ENCODE measurements at regions not wholly inside any gene's neighbourhood (a gene's known extent, or its start where the extent isn't known, plus 50 kb on each side); places are given as distances from the start of the nearest gene placed in this dataset.
"Not testable (repeated sequence)": the region's sequence is repeated elsewhere in the genome, so short reads cannot be mapped to it uniquely, and the experiment has no call there.

- H3K36me3 ChIP-seq, result no peaks in the 10 kb centered on the region
- no peaks in the 10 kb centered on the region for H3K27me3 ChIP-seq (replicated peaks in 1 of 7)
- peaks cover 0 to 8% (median 3%) of the 10 kb centered on the region in 8 donors for H3K9me3 ChIP-seq
- no peak overlapping the region for H3K27ac ChIP-seq
- intact Hi-C loops (cut with DNase I; ENCODE audit: low total_unique reads), result loop anchor here (10.0 kb wide), 1 partner anchor 105 kb away; no protein-coding TSS in a partner anchor
- H3K4me1 ChIP-seq, result peaks cover 0 to 10% (median under 1%) of the 10 kb centered on the region in 6 donors
- H3K4me3 ChIP-seq, result no peak overlapping the region
- no peak for DNase-seq
- WGBS, 5 donors, result 69 to 83% (median 82%) methylated on average over 5 to 8 of the region's 8 CpGs
- TF ChIP-seq, protein P1, sequence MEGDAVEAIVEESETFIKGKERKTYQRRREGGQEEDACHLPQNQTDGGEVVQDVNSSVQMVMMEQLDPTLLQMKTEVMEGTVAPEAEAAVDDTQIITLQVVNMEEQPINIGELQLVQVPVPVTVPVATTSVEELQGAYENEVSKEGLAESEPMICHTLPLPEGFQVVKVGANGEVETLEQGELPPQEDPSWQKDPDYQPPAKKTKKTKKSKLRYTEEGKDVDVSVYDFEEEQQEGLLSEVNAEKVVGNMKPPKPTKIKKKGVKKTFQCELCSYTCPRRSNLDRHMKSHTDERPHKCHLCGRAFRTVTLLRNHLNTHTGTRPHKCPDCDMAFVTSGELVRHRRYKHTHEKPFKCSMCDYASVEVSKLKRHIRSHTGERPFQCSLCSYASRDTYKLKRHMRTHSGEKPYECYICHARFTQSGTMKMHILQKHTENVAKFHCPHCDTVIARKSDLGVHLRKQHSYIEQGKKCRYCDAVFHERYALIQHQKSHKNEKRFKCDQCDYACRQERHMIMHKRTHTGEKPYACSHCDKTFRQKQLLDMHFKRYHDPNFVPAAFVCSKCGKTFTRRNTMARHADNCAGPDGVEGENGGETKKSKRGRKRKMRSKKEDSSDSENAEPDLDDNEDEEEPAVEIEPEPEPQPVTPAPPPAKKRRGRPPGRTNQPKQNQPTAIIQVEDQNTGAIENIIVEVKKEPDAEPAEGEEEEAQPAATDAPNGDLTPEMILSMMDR (IDR thresholded peaks at IDR 0.05 in 8 of 11, conservative IDR thresholded peaks at IDR 0.05 in 3 of 11), result no peak
- no peak for TF ChIP-seq POLR2A (IDR thresholded peaks at IDR 0.05)
- no peak for TF ChIP-seq POLR2AphosphoS5 (IDR thresholded peaks at IDR 0.05)
Observed at GRCh38 chr9:88880199-88880598, 111.1 kb upstream of the S1PR3 start.

GRCh38 chr9:88884291-88884690, 107.0 kb upstream of the S1PR3 start:
- H3K9me3 ChIP-seq, result peaks cover 0 to 11% (median 3%) of the 10 kb centered on the region in 8 donors
- H3K4me1 ChIP-seq; H3K36me3 ChIP-seq; H3K27ac ChIP-seq; DNase-seq; H3K27me3 ChIP-seq (replicated peaks in 1 of 7); H3K4me3 ChIP-seq: not testable (repeated sequence)
- 49 to 61% (median 56%) methylated on average over 1 of the region's 1 CpG for WGBS, 5 donors
- intact Hi-C loops (cut with DNase I; ENCODE audit: low total_unique reads), result loop anchor here (10.0 kb wide), 1 partner anchor 101 kb away; no protein-coding TSS in a partner anchor

GRCh38 chr9:88886762-88887161, 104.5 kb upstream of the S1PR3 start:
- not testable (repeated sequence) for H3K4me1 ChIP-seq; H3K27ac ChIP-seq; H3K4me3 ChIP-seq; H3K36me3 ChIP-seq; DNase-seq; H3K27me3 ChIP-seq (replicated peaks in 1 of 7)
- intact Hi-C loops (cut with DNase I; ENCODE audit: low total_unique reads), result loop anchor here (10.0 kb wide), 1 partner anchor 98 kb away; no protein-coding TSS in a partner anchor
- WGBS, 5 donors, result 0 to 86% (median 47%) methylated on average over 1 to 2 of the region's 2 CpGs
- peaks cover 0 to 11% (median 3%) of the 10 kb centered on the region in 8 donors for H3K9me3 ChIP-seq

DNA sequence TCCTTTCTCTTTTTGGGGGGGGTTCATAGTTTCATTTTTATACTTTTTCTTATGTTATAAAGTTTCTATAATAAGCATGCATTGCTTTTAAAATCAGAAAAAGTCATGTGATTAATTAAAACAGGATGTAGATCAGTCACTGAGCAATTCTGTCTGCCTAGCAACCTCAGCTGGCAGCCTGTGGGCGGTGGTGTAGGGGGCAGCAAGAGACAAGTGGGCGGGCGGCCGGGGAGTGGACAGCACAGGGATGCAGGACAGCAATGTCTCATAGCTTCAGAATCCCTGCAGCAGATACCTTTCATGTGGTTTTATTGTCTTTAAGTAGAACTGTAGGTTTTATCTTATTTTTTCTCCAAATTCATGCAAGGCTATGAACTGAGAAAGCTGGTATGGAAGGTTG, 101.9 kb upstream of the S1PR3 start:
- H3K4me1 ChIP-seq, result no peaks in the 10 kb centered on the region
- intact Hi-C loops (cut with DNase I; ENCODE audit: low total_unique reads), result loop anchor here (10.0 kb wide), 1 partner anchor 95 kb away; no protein-coding TSS in a partner anchor
- no peak overlapping the region for H3K4me3 ChIP-seq
- no peak for DNase-seq
- no peaks in the 10 kb centered on the region for H3K36me3 ChIP-seq
- H3K27ac ChIP-seq, result no peak overlapping the region
- no peak for TF ChIP-seq POLR2AphosphoS5 (IDR thresholded peaks at IDR 0.05)
- peaks cover 0 to 9% (median 0%) of the 10 kb centered on the region in 7 donors for H3K27me3 ChIP-seq (replicated peaks in 1 of 7)
- H3K9me3 ChIP-seq, result peaks cover 0 to 3% (median 0%) of the 10 kb centered on the region in 8 donors
- WGBS, 5 donors, result 75 to 84% (median 79%) methylated on average over 4 of the region's 4 CpGs

GRCh38 chr9:88890546-88890945, 100.7 kb upstream of the S1PR3 start:
- no peak for TF ChIP-seq POLR2AphosphoS5 (IDR thresholded peaks at IDR 0.05)
- TF ChIP-seq, protein P1 (IDR thresholded peaks at IDR 0.05 in 8 of 11, conservative IDR thresholded peaks at IDR 0.05 in 3 of 11), result no peak
- no peak for TF ChIP-seq POLR2A (IDR thresholded peaks at IDR 0.05)
- Histone ChIP-seq H3K4me1 (no peaks in the 10 kb centered on the region), H3K27me3 (replicated peaks in 1 of 7) (peaks cover 0 to 9% (median 0%) of the 10 kb centered on the region in 7 donors), H3K36me3 (no peaks in the 10 kb centered on the region), H3K27ac (no peak overlapping the region), H3K4me3 (no peak overlapping the region), H3K9me3 (peaks cover 0 to 3% (median 0%) of the 10 kb centered on the region in 8 donors)
- DNase-seq, result no peak
- intact Hi-C loops (cut with DNase I; ENCODE audit: low total_unique reads), result no loop called here
- 81 to 90% (median 87%) methylated on average over 4 of the region's 4 CpGs for WGBS, 5 donors

DNA sequence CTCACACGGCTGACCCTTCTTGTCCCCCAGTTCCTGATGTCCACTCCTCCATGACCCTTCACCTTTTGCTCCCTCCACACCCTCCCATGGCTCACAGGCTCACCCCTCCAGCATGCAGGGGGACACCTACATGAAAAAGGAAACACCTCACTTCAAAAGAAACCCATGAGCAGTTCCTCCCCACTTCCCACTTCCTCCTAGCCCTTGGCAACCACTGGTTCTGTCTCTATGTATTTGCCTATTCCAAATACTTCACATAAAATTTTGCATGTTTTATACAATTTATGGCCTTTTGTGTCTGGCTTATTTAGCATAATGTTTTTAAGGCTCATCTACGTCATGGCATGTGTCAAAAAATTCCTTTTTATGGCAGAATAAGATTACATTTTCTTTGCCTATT, 100.2 kb upstream of the S1PR3 start:
- Histone ChIP-seq H3K27me3 (replicated peaks in 1 of 7) (peaks cover 0 to 9% (median 0%) of the 10 kb centered on the region in 7 donors), H3K4me1 (no peaks in the 10 kb centered on the region), H3K9me3 (peaks cover 0 to 3% (median 0%) of the 10 kb centered on the region in 8 donors), H3K27ac (no peak overlapping the region), H3K4me3 (no peak overlapping the region), H3K36me3 (no peaks in the 10 kb centered on the region)
- WGBS, 5 donors, result 58 to 81% (median 67%) methylated on average over 2 of the region's 2 CpGs
- no peak for DNase-seq
- no peak for TF ChIP-seq POLR2AphosphoS5 (IDR thresholded peaks at IDR 0.05)
- TF ChIP-seq POLR2A (IDR thresholded peaks at IDR 0.05), result no peak
- TF ChIP-seq, protein P1 (IDR thresholded peaks at IDR 0.05 in 8 of 11, conservative IDR thresholded peaks at IDR 0.05 in 3 of 11), result no peak
- intact Hi-C loops (cut with DNase I; ENCODE audit: low total_unique reads), result no loop called here

Measured in spleen (tissue), 11 donors.